ENCODE measurements at regions not wholly inside any gene's neighbourhood (a gene's known extent, or its start where the extent isn't known, plus 50 kb on each side); places are given as distances from the start of the nearest gene placed in this dataset.
A peak's percentile ranks its signal among the peaks of the same experiment; 100 is the strongest.

GRCh38 chr22:48489551-48490499 is 1337.8 kb downstream of the BRD1 start:
- Histone ChIP-seq H3K4me3 (peak overlapping the region; percentile 56), H3K27me3 (ENCODE audit: insufficient read depth) (peaks cover 22% of the 10 kb centered on the region; the same call in 1 of the 2 replicates), H3K27ac (ENCODE audit: low read depth) (no peak overlapping the region), H3F3A (replicated peaks; ENCODE audit: low read depth) (no peaks in the 10 kb centered on the region), H3K4me2 (peak overlapping the region; percentile 80), H4K20me1 (replicated peaks; ENCODE audit: insufficient read depth) (no peaks in the 10 kb centered on the region), H3K4me1 (ENCODE audit: insufficient read depth) (peaks cover 8% of the 10 kb centered on the region; the same call in 1 of the 2 replicates), H2AFZ (no peak overlapping the region), H3K9me2 (ENCODE audit: insufficient read depth) (no peaks in the 10 kb centered on the region), H3K36me3 (ENCODE audit: insufficient read depth) (no peaks in the 10 kb centered on the region), H3K79me2 (replicated peaks; ENCODE audit: insufficient read depth) (peaks cover 13% of the 10 kb centered on the region)
- ATAC-seq (peak; percentile 12; the same call in 2 of the 3 replicates), DNase-seq (ENCODE audit: low spot score) (no peak)
- H3K4me1 Mint-ChIP-seq = peaks cover 50% of the 10 kb centered on the region
- no peak overlapping the region for H3K27ac Mint-ChIP-seq
- peak overlapping the region; percentile 80 for H3K4me3 Mint-ChIP-seq
- TF ChIP-seq NANOG (IDR thresholded peaks at IDR 0.05; ENCODE audit: borderline replicate concordance) (no peak), REST (IDR thresholded peaks at IDR 0.05; ENCODE audit: unreplicated experiment) (no peak), CTCF (conservative IDR thresholded peaks at IDR 0.05; ENCODE audit: low read depth in 2 of 2) (no peak), EZH2phosphoT487 (IDR thresholded peaks at IDR 0.05; ENCODE audit: unreplicated experiment) (no peak), ETS1 (IDR thresholded peaks at IDR 0.05) (no peak), JUNB (IDR thresholded peaks at IDR 0.05; ENCODE audit: unreplicated experiment) (no peak), ZNF114 (CRISPR knock-in tag; IDR thresholded peaks at IDR 0.05) (no peak), POLR2AphosphoS5 (IDR thresholded peaks at IDR 0.05; ENCODE audit: low read depth) (no peak), STAT1 (IDR thresholded peaks at IDR 0.05; ENCODE audit: unreplicated experiment) (no peak), EZH2 (IDR thresholded peaks at IDR 0.05; ENCODE audit: low read depth, unreplicated experiment) (no peak), ZNF331 (CRISPR knock-in tag; IDR thresholded peaks at IDR 0.05; ENCODE audit: low read depth) (no peak), CREB1 (CRISPR knock-in tag; IDR thresholded peaks at IDR 0.05; ENCODE audit: low read depth) (no peak), ZNF462 (CRISPR knock-in tag; IDR thresholded peaks at IDR 0.05) (no peak)
- H3K36me3 Mint-ChIP-seq (ENCODE audit: low read depth) = 0 out of 3 replicates have a peak, but pooled peaks cover 2% of the 10 kb centered on the region
- no peaks in the 10 kb centered on the region; the same call in 2 of the 3 replicates for H3K9me3 Mint-ChIP-seq
- H3K27me3 Mint-ChIP-seq (ENCODE audit: insufficient read depth, low read depth, poor library complexity) = peaks cover 32% of the 10 kb centered on the region

All from GM23338 (cell line).